EL (cell line): ENCODE measurements at regions not wholly inside any gene's neighbourhood (a gene's known extent, or its start where the extent isn't known, plus 50 kb on each side); places are given as distances from the start of the nearest gene placed in this dataset.

ENCODE experiments used
- DNase-seq: peaks from one replicate; pipeline ENCODE4 v3.0.0-alpha.2; 2016

DNA sequence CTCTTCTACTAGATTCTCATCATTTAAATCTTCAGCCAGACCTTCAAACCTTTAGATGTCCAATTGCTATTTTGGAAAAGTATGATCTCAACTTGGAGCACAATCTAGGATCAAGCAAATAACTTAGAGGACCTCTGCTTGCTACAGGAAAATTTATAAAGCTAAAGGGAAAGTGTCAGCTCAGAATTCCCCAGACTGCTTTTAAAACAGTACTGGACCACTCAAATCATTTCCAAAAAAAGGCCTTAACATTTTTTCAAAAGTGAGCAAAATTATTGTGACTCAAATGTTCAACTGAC is 169.8 kb downstream of the PARM1 start:
- no peak for DNase-seq

DNA sequence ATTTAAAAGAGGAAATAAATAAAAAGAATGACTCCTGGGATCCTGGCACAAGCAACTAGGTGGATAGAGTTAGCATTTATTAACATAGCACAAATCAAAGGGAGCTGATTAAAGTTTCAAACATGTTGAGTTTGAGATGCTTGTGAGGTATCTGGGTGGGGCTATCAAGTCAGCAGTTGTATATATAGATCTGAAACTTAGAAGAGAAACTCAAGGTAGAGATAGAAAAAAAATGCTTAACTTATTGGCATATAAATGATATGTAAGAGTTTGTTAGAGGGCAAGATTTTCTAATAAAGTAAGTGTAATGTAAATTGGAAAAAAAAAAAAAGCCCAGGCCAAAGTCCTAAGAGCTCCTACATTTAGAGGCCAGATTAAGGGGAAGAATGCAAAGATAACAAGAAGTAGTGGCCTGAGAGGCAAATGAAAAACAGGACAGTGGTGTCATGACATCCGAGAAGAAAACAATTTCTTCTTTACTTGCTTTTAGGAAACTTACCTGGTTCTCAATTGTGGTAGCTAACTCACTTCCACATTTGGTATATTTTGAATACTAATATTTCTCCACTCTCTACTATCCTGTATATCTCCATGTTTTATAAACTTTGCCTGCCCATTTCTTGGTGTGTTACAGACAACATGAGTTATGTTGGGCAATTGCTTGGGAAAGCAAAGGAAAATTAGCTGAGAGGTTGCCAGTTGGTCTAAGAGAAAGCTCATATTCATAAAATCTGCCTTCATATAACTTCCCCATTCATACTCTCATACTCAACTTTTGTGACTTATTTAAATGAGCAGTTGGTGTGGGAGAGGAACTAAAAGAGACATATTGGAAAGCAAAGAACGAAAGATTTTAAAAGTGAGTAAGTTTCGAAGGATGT is 169.2 kb downstream of the PARM1 start:
- no peak for DNase-seq
